ENCODE measurements at regions not wholly inside any gene's neighbourhood (a gene's known extent, or its start where the extent isn't known, plus 50 kb on each side); places are given as distances from the start of the nearest gene placed in this dataset.
A peak's percentile ranks its signal among the peaks of the same experiment; 100 is the strongest.
"Not testable (repeated sequence)": the region's sequence is repeated elsewhere in the genome, so short reads cannot be mapped to it uniquely, and the experiment has no call there.

- Mint-ChIP-seq H3K36me3 (no peaks in the 10 kb centered on the region), H3K27me3 (no peaks in the 10 kb centered on the region), H3K27ac (no peak overlapping the region), H3K4me1 (ENCODE audit: unreplicated experiment) (peaks cover 7% of the 10 kb centered on the region), H3K4me3 (no peak overlapping the region), H3K9me3 (peaks cover 5% of the 10 kb centered on the region)
- no peak for TF ChIP-seq CTCF (conservative IDR thresholded peaks at IDR 0.05)
- DNase-seq (ENCODE audit: extremely low spot score, unreplicated experiment): no peak
Measured at GRCh38 chr10:34957531-34957930, 132.6 kb downstream of the CUL2 start.

- Mint-ChIP-seq H3K36me3 (no peaks in the 10 kb centered on the region), H3K9me3 (peaks cover 5% of the 10 kb centered on the region), H3K27ac (peak overlapping the region; percentile 39), H3K4me3 (no peak overlapping the region), H3K4me1 (ENCODE audit: unreplicated experiment) (peaks cover 7% of the 10 kb centered on the region), H3K27me3 (no peaks in the 10 kb centered on the region)
- DNase-seq (ENCODE audit: extremely low spot score, unreplicated experiment): no peak
- no peak for TF ChIP-seq CTCF (conservative IDR thresholded peaks at IDR 0.05)
Measured at GRCh38 chr10:34956756-34957155, 133.4 kb downstream of the CUL2 start.

GRCh38 chr10:34955391-34955790 lies 134.8 kb downstream of the CUL2 start:
- H3K27ac Mint-ChIP-seq: no peak overlapping the region
- no peak overlapping the region for H3K4me3 Mint-ChIP-seq
- peaks cover 7% of the 10 kb centered on the region for H3K4me1 Mint-ChIP-seq (ENCODE audit: unreplicated experiment)
- no peaks in the 10 kb centered on the region for H3K36me3 Mint-ChIP-seq
- TF ChIP-seq CTCF (conservative IDR thresholded peaks at IDR 0.05): no peak
- H3K9me3 Mint-ChIP-seq: peaks cover 5% of the 10 kb centered on the region
- no peaks in the 10 kb centered on the region for H3K27me3 Mint-ChIP-seq
- no peak for DNase-seq (ENCODE audit: extremely low spot score, unreplicated experiment)

GRCh38 chr10:34954142-34954541 lies 136.0 kb downstream of the CUL2 start:
- Mint-ChIP-seq H3K4me3 (peak overlapping the region; percentile 54), H3K27ac (peak overlapping the region; percentile 91), H3K4me1 (ENCODE audit: unreplicated experiment) (peaks cover 4% of the 10 kb centered on the region), H3K9me3 (peaks cover 5% of the 10 kb centered on the region), H3K36me3 (no peaks in the 10 kb centered on the region), H3K27me3 (no peaks in the 10 kb centered on the region)
- TF ChIP-seq CTCF (conservative IDR thresholded peaks at IDR 0.05): no peak
- no peak for DNase-seq (ENCODE audit: extremely low spot score, unreplicated experiment)

GRCh38 chr10:34951263-34951887 lies 136.3 kb upstream of the PARD3 start:
- H3K27me3 Mint-ChIP-seq; DNase-seq (ENCODE audit: extremely low spot score, unreplicated experiment); H3K27ac Mint-ChIP-seq; H3K4me3 Mint-ChIP-seq; H3K9me3 Mint-ChIP-seq; H3K36me3 Mint-ChIP-seq; H3K4me1 Mint-ChIP-seq (ENCODE audit: unreplicated experiment): not testable (repeated sequence)

- not testable (repeated sequence) for DNase-seq (ENCODE audit: extremely low spot score, unreplicated experiment); H3K27ac Mint-ChIP-seq; H3K36me3 Mint-ChIP-seq; H3K4me3 Mint-ChIP-seq; H3K27me3 Mint-ChIP-seq; H3K4me1 Mint-ChIP-seq (ENCODE audit: unreplicated experiment); H3K9me3 Mint-ChIP-seq
Measured at GRCh38 chr10:34945951-34946522, 130.9 kb upstream of the PARD3 start.

Data from type B pancreatic cell (in vitro differentiated cells).